ENCODE measurements at regions not wholly inside any gene's neighbourhood (a gene's known extent, or its start where the extent isn't known, plus 50 kb on each side); places are given as distances from the start of the nearest gene placed in this dataset.
A peak's percentile ranks its signal among the peaks of the same experiment; 100 is the strongest.

DNA sequence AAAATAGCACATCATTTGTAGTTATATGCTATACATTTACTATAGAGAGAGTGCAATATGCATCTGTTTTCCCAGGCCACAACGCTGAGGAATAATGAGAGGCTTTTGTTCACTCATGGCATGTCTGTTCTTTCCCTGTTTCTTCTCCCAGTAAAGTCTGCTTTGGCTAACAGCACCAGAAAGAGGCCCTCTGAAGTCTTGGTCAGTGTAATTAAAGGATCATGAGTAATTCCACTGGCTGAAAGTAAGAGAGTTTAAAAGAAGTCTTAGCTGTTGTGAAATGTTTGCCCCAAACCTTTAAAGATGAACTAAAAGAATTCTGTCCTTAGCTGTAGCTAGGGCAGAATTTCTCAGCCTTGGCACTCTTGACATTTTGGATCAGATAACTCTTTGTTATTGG lies 228.8 kb downstream of the TLE4 start:
- H3K4me1 ChIP-seq (replicated peaks in 1 of 2) = no peaks in the 10 kb centered on the region
- no peak overlapping the region for H3K4me3 ChIP-seq
- ATAC-seq (replicated peaks in 6 of 8) = no peak
- in situ Hi-C loops (cut with MboI; ENCODE audit: low pct_unique_long_range_greater_than_20kb in 2 of 9, low sequenced_read_pairs in 9 of 9, unreplicated experiment in 9 of 9) = no loop called here
- 0 to 89% (median 65%) methylated on average over 1 of the region's 1 CpG; no CpG with 5 or more reads in 4 of the 10 experiments for WGBS, 10 experiments
- H3K27ac ChIP-seq = no peak overlapping the region

DNA sequence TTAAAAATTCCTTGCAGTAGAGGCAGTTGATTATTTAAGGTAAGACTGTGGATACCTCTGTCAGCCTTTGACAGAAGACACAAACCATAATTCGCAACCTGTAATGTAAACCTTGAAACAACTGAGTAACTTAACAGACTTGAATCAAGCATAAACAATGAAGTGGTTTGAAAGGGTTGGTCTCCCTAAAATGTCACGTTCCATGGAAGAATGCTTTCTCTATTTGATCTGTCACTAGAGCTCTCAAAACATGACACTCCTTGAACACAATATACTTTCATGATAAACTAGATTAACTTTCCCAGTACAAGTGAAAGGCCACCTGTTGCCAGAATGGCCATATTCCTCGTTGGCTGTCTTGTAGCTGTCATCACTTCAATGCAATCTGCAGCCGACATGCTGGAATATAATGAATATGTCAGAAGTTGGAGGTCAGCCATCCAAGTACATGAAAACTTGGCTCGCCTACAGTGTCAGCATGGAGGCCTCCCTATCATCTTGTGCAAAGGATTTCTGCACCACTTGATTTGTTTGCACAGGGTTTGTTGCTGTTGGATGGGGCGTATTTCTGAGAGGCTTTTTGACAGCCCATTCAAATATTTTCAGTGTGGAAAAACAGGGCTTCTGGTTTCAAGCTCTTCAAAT lies 228.0 kb downstream of the TLE4 start:
- no peaks in the 10 kb centered on the region for H3K4me1 ChIP-seq (replicated peaks in 1 of 2)
- H3K4me3 ChIP-seq = no peak overlapping the region
- WGBS, 10 experiments = 19 to 94% (median 56%) methylated on average over 2 to 6 of the region's 6 CpGs; no CpG with 5 or more reads in 1 of the 10 experiments
- ATAC-seq (replicated peaks in 6 of 8) = peak in 3 of 8 experiments; percentile 69 to 93 (median 93)
- in situ Hi-C loops (cut with MboI; ENCODE audit: low pct_unique_long_range_greater_than_20kb in 2 of 9, low sequenced_read_pairs in 9 of 9, unreplicated experiment in 9 of 9) = no loop called here
- no peak overlapping the region for H3K27ac ChIP-seq

DNA sequence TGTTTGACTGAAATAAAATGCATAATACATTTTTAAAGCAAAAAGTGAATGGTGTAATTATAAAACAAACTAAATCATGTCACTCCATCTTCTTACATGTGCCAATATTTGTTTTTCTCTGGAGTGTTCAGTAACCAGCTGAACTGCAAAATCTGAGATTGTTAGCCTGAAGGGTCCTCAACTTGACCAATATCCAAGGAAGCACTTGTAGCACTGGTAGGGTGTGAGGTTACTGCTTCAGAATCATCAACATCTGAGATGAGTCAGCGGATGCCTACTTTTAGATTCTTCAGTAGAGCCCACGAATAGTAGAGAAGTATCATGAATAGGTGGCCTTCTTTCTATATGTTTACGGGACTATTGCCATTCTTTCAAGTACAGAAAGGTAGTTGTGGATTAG lies 226.7 kb downstream of the TLE4 start:
- no peak for ATAC-seq (replicated peaks in 6 of 8)

DNA sequence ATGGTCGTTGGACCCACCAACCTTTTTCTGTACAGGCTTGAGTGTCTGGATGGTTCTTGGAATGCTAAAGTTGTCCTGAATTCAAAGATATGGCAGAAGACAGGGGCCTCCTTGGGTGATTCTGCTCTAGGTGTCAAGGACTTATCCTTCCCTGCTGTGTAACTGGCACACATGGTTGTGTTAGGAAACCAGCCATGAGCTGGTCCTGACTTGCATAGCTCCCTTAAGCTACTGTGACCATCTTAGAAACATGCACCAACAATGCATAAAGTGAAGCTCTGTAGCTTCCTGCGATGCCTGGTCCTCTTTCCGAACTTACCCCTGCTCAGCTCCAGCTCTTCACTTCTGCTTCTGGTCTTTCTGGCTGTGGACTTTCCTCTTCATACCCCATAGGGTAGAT lies 224.6 kb downstream of the TLE4 start:
- no peak for ATAC-seq (replicated peaks in 6 of 8)
- Histone ChIP-seq H3K4me1 (replicated peaks in 1 of 2) (no peaks in the 10 kb centered on the region), H3K27ac (no peak overlapping the region), H3K4me3 (no peak overlapping the region)
- in situ Hi-C loops (cut with MboI; ENCODE audit: low pct_unique_long_range_greater_than_20kb in 2 of 9, low sequenced_read_pairs in 9 of 9, unreplicated experiment in 9 of 9) = no loop called here
- WGBS, 10 experiments = 57 to 100% (median 87%) methylated on average over 1 to 3 of the region's 3 CpGs

More for the DNA sequence above, 226.7 kb downstream of the TLE4 start:
- Histone ChIP-seq H3K4me1 (replicated peaks in 1 of 2) (no peaks in the 10 kb centered on the region), H3K4me3 (no peak overlapping the region), H3K27ac (no peak overlapping the region)
- in situ Hi-C loops (cut with MboI; ENCODE audit: low pct_unique_long_range_greater_than_20kb in 2 of 9, low sequenced_read_pairs in 9 of 9, unreplicated experiment in 9 of 9) = no loop called here
- WGBS, 10 experiments = 74 to 100% (median 93%) methylated on average over 1 to 3 of the region's 3 CpGs; no CpG with 5 or more reads in 2 of the 10 experiments

DNA sequence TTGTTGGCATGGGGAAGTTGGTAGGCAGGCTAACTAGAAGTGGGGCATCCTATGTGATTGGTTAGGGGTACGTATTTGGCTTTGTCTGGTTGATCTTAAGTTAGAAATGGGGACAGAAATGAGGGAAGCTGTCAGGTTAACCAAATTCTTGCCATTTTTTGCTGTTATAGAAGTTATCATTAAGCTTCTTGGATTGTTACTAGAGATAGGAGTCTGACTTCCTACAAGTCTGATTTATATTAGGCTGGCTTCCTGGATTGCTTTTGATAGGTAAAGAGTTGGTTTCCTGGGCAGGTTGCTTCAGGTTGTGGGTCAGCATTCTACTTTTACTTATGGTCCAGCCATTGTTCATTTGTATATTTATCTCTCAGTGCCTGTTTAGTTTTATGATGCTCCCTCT lies 216.9 kb downstream of the TLE4 start:
- ATAC-seq (replicated peaks in 6 of 8) = no peak
- H3K27ac ChIP-seq = no peak overlapping the region
- no peaks in the 10 kb centered on the region for H3K4me1 ChIP-seq (replicated peaks in 1 of 2)
- in situ Hi-C loops (cut with MboI; ENCODE audit: low pct_unique_long_range_greater_than_20kb in 2 of 9, low sequenced_read_pairs in 9 of 9, unreplicated experiment in 9 of 9) = no loop called here
- 14 to 100% (median 67%) methylated on average over 1 of the region's 1 CpG; no CpG with 5 or more reads in 5 of the 10 experiments for WGBS, 10 experiments
- H3K4me3 ChIP-seq = no peak overlapping the region

DNA sequence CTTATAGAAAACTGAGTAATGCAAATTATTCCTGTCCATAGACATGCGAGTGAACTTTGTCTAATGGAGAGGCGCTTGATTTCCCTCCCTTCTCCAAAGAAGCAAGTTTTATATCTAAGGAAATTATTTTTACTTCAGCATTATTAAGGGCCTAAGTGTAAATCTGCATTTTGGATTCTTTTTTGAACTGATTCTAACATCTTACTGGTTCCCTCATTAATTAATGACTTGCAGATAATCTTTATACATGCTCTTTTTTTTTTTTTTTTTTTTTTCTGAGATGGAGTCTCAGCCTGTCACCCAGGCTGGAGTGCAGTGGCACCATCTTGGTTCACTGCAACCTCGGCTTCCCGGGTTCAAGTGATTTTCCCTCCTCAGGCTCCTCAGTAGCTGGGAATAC lies 209.5 kb downstream of the TLE4 start:
- ATAC-seq (replicated peaks in 6 of 8) = no peak
- Histone ChIP-seq H3K4me3 (no peak overlapping the region), H3K27ac (no peak overlapping the region), H3K4me1 (replicated peaks in 1 of 2) (no peaks in the 10 kb centered on the region)
- 83 to 100% (median 93%) methylated on average over 2 to 4 of the region's 4 CpGs for WGBS, 10 experiments
- in situ Hi-C loops (cut with MboI; ENCODE audit: low pct_unique_long_range_greater_than_20kb in 2 of 9, low sequenced_read_pairs in 9 of 9, unreplicated experiment in 9 of 9) = no loop called here

DNA sequence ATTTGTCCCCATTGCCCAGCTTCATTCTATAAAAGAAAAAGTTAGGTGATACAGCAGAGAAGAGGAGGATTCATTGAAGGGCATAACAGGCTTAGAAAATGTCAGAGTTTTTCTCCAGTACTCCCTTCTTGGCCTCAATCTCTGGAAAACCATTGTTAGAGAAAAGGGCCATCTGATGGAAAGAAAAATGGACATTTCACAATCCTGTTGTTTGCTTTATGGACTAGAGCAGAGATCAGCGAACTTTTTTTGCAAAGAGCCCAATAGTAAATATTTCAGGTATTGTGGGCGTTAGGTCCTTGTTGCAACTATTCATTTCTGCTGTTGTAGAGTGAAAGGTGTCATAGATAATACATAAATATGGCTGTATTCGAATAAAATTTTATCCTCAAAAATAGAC lies 208.8 kb downstream of the TLE4 start:
- no peak for ATAC-seq (replicated peaks in 6 of 8)
- H3K4me1 ChIP-seq (replicated peaks in 1 of 2) = no peaks in the 10 kb centered on the region
- H3K27ac ChIP-seq = no peak overlapping the region
- WGBS, 10 experiments = 0 to 100% (median 92%) methylated on average over 1 to 3 of the region's 3 CpGs
- in situ Hi-C loops (cut with MboI; ENCODE audit: low pct_unique_long_range_greater_than_20kb in 2 of 9, low sequenced_read_pairs in 9 of 9, unreplicated experiment in 9 of 9) = no loop called here
- H3K4me3 ChIP-seq = no peak overlapping the region

DNA sequence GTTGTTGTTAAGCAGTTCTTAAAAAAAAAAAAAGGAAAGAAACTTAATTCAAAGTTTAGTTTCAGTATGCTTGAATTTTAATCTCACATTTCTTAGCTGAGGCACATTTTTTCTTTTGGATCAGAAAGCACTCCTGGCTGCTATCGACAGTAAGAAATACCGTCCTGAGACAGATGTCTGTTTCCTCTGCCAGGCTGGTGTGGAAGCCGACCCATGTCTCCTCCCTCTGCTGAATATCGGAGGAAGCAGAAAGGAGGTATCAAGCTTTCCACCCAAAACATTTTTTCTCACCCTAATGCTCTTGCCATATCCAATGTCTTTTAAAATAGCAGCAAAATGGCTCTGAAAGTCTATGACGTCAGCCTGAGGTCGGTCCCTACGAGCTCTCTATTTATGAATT lies 208.1 kb downstream of the TLE4 start:
- 33 to 97% (median 90%) methylated on average over 3 to 7 of the region's 7 CpGs for WGBS, 10 experiments
- Histone ChIP-seq H3K4me1 (replicated peaks in 1 of 2) (no peaks in the 10 kb centered on the region), H3K27ac (no peak overlapping the region), H3K4me3 (no peak overlapping the region)
- in situ Hi-C loops (cut with MboI; ENCODE audit: low pct_unique_long_range_greater_than_20kb in 2 of 9, low sequenced_read_pairs in 9 of 9, unreplicated experiment in 9 of 9) = no loop called here
- no peak for ATAC-seq (replicated peaks in 6 of 8)

DNA sequence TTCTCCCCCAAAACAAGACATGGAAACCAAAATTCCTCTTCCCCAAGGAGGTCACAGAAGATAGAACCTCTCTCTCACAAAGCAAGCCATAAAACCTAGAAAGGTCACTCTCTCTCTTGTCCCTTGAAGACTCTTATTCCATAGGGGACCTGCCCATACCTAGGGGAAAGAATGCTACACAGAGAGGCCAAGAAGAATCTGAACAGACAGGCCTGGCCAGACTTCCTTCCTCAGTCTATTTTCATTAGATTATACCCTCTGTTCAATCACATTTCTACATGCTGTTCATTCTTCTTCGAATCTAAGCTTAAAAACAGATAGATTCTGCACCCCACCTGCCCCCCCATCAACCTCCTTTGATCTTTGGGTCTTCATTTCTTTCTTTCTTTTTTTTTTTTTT lies 206.8 kb downstream of the TLE4 start:
- no peak overlapping the region for H3K4me3 ChIP-seq
- 20 to 100% (median 65%) methylated on average over 1 of the region's 1 CpG; no CpG with 5 or more reads in 2 of the 10 experiments for WGBS, 10 experiments
- ATAC-seq (replicated peaks in 6 of 8) = no peak
- no peaks in the 10 kb centered on the region for H3K4me1 ChIP-seq (replicated peaks in 1 of 2)
- in situ Hi-C loops (cut with MboI; ENCODE audit: low pct_unique_long_range_greater_than_20kb in 2 of 9, low sequenced_read_pairs in 9 of 9, unreplicated experiment in 9 of 9) = no loop called here
- H3K27ac ChIP-seq = no peak overlapping the region

DNA sequence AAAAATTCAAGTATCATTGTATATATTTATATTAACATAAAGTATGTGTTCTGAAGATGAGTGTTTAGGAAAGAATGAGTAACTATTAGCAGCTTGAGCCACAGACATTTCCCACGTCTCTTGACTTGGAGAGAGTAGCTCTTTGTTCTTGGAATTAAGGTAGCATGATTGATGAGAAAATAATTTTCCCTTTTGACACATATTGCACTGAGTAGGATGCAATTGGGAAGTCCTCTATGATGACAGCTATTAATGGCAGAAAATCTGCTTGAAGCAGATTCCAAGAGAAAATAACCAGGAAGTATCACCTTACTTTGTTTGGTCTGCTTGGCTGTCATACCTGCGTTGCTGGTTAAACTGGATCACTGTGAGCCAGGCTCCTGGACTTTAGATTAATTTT lies 204.8 kb downstream of the TLE4 start:
- Histone ChIP-seq H3K4me3 (no peak overlapping the region), H3K27ac (no peak overlapping the region), H3K4me1 (replicated peaks in 1 of 2) (no peaks in the 10 kb centered on the region)
- ATAC-seq (replicated peaks in 6 of 8) = no peak
- 17 to 100% (median 80%) methylated on average over 1 to 2 of the region's 2 CpGs; no CpG with 5 or more reads in 3 of the 10 experiments for WGBS, 10 experiments
- in situ Hi-C loops (cut with MboI; ENCODE audit: low pct_unique_long_range_greater_than_20kb in 2 of 9, low sequenced_read_pairs in 9 of 9, unreplicated experiment in 9 of 9) = no loop called here
